ENCODE measurements at regions not wholly inside any gene's neighbourhood (a gene's known extent, or its start where the extent isn't known, plus 50 kb on each side); places are given as distances from the start of the nearest gene placed in this dataset.

- Histone ChIP-seq H4K20me1 (replicated peaks; ENCODE audit: insufficient read depth) (no peaks in the 10 kb centered on the region), H3K9me2 (ENCODE audit: insufficient read depth) (peaks cover 37% of the 10 kb centered on the region), H3K79me2 (replicated peaks; ENCODE audit: insufficient read depth) (no peaks in the 10 kb centered on the region), H2AFZ (no peak overlapping the region), H3K27ac (ENCODE audit: low read depth) (peak overlapping the region; percentile 72), H3F3A (replicated peaks; ENCODE audit: low read depth) (no peaks in the 10 kb centered on the region; the same call in 1 of the 2 replicates), H3K4me3 (peak overlapping the region; percentile 4; the same call in 1 of the 2 replicates), H3K4me1 (ENCODE audit: insufficient read depth) (peaks cover 25% of the 10 kb centered on the region), H3K27me3 (ENCODE audit: insufficient read depth) (no peaks in the 10 kb centered on the region), H3K4me2 (peak overlapping the region; percentile 31), H3K36me3 (ENCODE audit: insufficient read depth) (no peaks in the 10 kb centered on the region)
- peak overlapping the region; percentile 83 for H3K27ac Mint-ChIP-seq
- H3K4me3 Mint-ChIP-seq, result no peak overlapping the region
- peaks cover 7% of the 10 kb centered on the region for H3K27me3 Mint-ChIP-seq (ENCODE audit: insufficient read depth, low read depth, poor library complexity)
- ATAC-seq (peak; percentile 91), DNase-seq (ENCODE audit: low spot score) (peak; percentile 72)
- TF ChIP-seq EZH2phosphoT487 (IDR thresholded peaks at IDR 0.05; ENCODE audit: unreplicated experiment) (no peak), NANOG (IDR thresholded peaks at IDR 0.05; ENCODE audit: borderline replicate concordance) (0 out of 2 replicates have a peak, but pooled peaks have one; percentile 31), EZH2 (IDR thresholded peaks at IDR 0.05; ENCODE audit: low read depth, unreplicated experiment) (no peak), JUNB (IDR thresholded peaks at IDR 0.05; ENCODE audit: unreplicated experiment) (no peak), ZNF331 (CRISPR knock-in tag; IDR thresholded peaks at IDR 0.05; ENCODE audit: low read depth) (no peak), REST (IDR thresholded peaks at IDR 0.05; ENCODE audit: unreplicated experiment) (no peak), ZNF114 (CRISPR knock-in tag; IDR thresholded peaks at IDR 0.05) (no peak), CREB1 (CRISPR knock-in tag; IDR thresholded peaks at IDR 0.05; ENCODE audit: low read depth) (no peak), CTCF (conservative IDR thresholded peaks at IDR 0.05; ENCODE audit: low read depth in 2 of 2) (no peak), ETS1 (IDR thresholded peaks at IDR 0.05) (peak; percentile 54; the same call in 1 of the 2 replicates), STAT1 (IDR thresholded peaks at IDR 0.05; ENCODE audit: unreplicated experiment) (no peak), ZNF462 (CRISPR knock-in tag; IDR thresholded peaks at IDR 0.05) (peak; percentile 43; the same call in 1 of the 2 replicates), POLR2AphosphoS5 (IDR thresholded peaks at IDR 0.05; ENCODE audit: low read depth) (no peak)
- H3K9me3 Mint-ChIP-seq, result no peaks in the 10 kb centered on the region
- H3K4me1 Mint-ChIP-seq, result peaks cover 32% of the 10 kb centered on the region
- no peaks in the 10 kb centered on the region for H3K36me3 Mint-ChIP-seq (ENCODE audit: low read depth)
Observed at GRCh38 chr1:209375671-209376365, 207.7 kb upstream of the CAMK1G start.

Data from GM23338 (cell line).